HG02623 (cell line): ENCODE measurements at regions not wholly inside any gene's neighbourhood (a gene's known extent, or its start where the extent isn't known, plus 50 kb on each side); places are given as distances from the start of the nearest gene placed in this dataset.

ENCODE experiments used
- ATAC-seq: cut with Tn5 transposase; IDR thresholded peaks from one replicate; pipeline ENCODE4 v1.9.1; 2021; ENCODE audit warnings: moderate library complexity; ENCODE audit not compliant: unreplicated experiment

GRCh38 chr4:37741564-37741963, 55.4 kb upstream of the RELL1 start:
- no peak for ATAC-seq

GRCh38 chr4:37740546-37740945, 54.4 kb upstream of the RELL1 start:
- no peak for ATAC-seq

GRCh38 chr4:37737466-37737865, 51.3 kb upstream of the RELL1 start:
- no peak for ATAC-seq
